Activated naive CD4-positive, alpha-beta T cell treated with anti-CD3 and anti-CD28 coated beads, Interleukin-2, amount 50 U/mL, for 16 hours (primary cell): ENCODE measurements at regions not wholly inside any gene's neighbourhood (a gene's known extent, or its start where the extent isn't known, plus 50 kb on each side); places are given as distances from the start of the nearest gene placed in this dataset.
"Not testable (repeated sequence)": the region's sequence is repeated elsewhere in the genome, so short reads cannot be mapped to it uniquely, and the experiment has no call there.

Experiments used
- DNase-seq: peaks from one replicate; pipeline ENCODE4 v3.0.0-alpha.2; 2020

GRCh38 chr20:57995381-57995977 lies 233.0 kb downstream of the ANKRD60 start:
- DNase-seq = no peak

- DNase-seq = no peak
These were observed 234.6 kb downstream of the ANKRD60 start for GRCh38 chr20:57993716-57994431.

GRCh38 chr20:57991211-57991881 lies 237.1 kb downstream of the ANKRD60 start:
- no peak for DNase-seq

- DNase-seq = no peak
These were observed 238.0 kb downstream of the ANKRD60 start for GRCh38 chr20:57990396-57990987.

GRCh38 chr20:57988828-57989227 lies 239.6 kb downstream of the ANKRD60 start:
- DNase-seq = no peak

GRCh38 chr20:57988422-57988821 lies 240.0 kb downstream of the ANKRD60 start:
- DNase-seq = no peak

- DNase-seq = no peak
These were observed 240.8 kb downstream of the ANKRD60 start for GRCh38 chr20:57987659-57988058.

GRCh38 chr20:57986666-57987065 lies 241.8 kb downstream of the ANKRD60 start:
- DNase-seq = no peak

- no peak for DNase-seq
These were observed 243.2 kb downstream of the ANKRD60 start for GRCh38 chr20:57985278-57985677.

- no peak for DNase-seq
These were observed 245.4 kb downstream of the ANKRD60 start for GRCh38 chr20:57983082-57983481.

- DNase-seq = no peak
These were observed 247.9 kb downstream of the ANKRD60 start for GRCh38 chr20:57980506-57980905.

GRCh38 chr20:57977569-57977968 lies 250.9 kb downstream of the ANKRD60 start:
- DNase-seq = no peak

- DNase-seq = no peak
These were observed 251.3 kb downstream of the ANKRD60 start for GRCh38 chr20:57977141-57977540.

- no peak for DNase-seq
These were observed 253.6 kb downstream of the ANKRD60 start for GRCh38 chr20:57974863-57975262.

- no peak for DNase-seq
These were observed 254.6 kb downstream of the ANKRD60 start for GRCh38 chr20:57973886-57974285.

GRCh38 chr20:57971583-57971982 lies 256.9 kb downstream of the ANKRD60 start:
- DNase-seq = not testable (repeated sequence)

- DNase-seq = no peak
These were observed 257.6 kb downstream of the ANKRD60 start for GRCh38 chr20:57970856-57971255.

- DNase-seq = no peak
These were observed 258.3 kb downstream of the ANKRD60 start for GRCh38 chr20:57970116-57970515.

GRCh38 chr20:57968120-57968519 lies 258.3 kb upstream of the PMEPA1 start:
- DNase-seq = no peak

- no peak for DNase-seq
These were observed 257.5 kb upstream of the PMEPA1 start for GRCh38 chr20:57967364-57967763.

- no peak for DNase-seq
These were observed 256.8 kb upstream of the PMEPA1 start for GRCh38 chr20:57966620-57967019.

GRCh38 chr20:57965441-57965840 lies 255.6 kb upstream of the PMEPA1 start:
- no peak for DNase-seq

GRCh38 chr20:57964011-57964862 lies 254.4 kb upstream of the PMEPA1 start:
- DNase-seq = no peak
